ENCODE measurements at regions not wholly inside any gene's neighbourhood (a gene's known extent, or its start where the extent isn't known, plus 50 kb on each side); places are given as distances from the start of the nearest gene placed in this dataset.

DNA sequence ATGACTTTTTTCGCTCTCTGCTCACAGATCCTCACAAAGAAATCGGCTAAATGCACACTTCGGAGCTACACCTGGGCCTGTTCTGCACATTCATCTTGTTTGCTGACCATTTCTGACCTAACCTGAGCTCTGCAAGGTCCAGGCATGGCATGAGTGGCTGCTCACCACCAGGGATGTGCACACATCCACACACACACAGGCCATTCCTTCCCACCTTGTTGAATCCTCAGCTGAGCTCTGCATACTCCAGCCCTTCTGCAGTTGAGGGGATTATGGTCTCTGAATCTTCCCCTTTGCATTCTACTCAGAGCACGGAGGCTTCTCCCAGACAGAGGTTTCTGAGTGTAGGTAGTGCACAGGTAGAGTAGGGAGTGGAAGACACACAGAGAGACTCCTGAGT is 411.9 kb upstream of the B3GAT1 start (continued):
- TF ChIP-seq, protein P1, sequence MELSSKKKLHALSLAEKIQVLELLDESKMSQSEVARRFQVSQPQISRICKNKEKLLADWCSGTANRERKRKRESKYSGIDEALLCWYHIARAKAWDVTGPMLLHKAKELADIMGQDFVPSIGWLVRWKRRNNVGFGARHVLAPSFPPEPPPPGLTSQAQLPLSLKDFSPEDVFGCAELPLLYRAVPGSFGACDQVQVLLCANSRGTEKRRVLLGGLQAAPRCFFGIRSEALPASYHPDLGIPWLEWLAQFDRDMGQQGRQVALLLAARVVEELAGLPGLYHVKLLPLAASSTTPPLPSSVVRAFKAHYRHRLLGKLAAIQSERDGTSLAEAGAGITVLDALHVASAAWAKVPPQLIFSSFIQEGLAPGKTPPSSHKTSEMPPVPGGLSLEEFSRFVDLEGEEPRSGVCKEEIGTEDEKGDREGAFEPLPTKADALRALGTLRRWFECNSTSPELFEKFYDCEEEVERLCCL (CRISPR knock-in tag; IDR thresholded peaks at IDR 0.05; ENCODE audit: borderline replicate concordance): no peak
- TF ChIP-seq MLLT10 (CRISPR knock-in tag; IDR thresholded peaks at IDR 0.05) (no peak), ZNF615 (CRISPR knock-in tag; IDR thresholded peaks at IDR 0.05; ENCODE audit: borderline replicate concordance) (no peak), BRD4 (CRISPR knock-in tag; IDR thresholded peaks at IDR 0.05) (no peak)
- TF ChIP-seq, protein P2, sequence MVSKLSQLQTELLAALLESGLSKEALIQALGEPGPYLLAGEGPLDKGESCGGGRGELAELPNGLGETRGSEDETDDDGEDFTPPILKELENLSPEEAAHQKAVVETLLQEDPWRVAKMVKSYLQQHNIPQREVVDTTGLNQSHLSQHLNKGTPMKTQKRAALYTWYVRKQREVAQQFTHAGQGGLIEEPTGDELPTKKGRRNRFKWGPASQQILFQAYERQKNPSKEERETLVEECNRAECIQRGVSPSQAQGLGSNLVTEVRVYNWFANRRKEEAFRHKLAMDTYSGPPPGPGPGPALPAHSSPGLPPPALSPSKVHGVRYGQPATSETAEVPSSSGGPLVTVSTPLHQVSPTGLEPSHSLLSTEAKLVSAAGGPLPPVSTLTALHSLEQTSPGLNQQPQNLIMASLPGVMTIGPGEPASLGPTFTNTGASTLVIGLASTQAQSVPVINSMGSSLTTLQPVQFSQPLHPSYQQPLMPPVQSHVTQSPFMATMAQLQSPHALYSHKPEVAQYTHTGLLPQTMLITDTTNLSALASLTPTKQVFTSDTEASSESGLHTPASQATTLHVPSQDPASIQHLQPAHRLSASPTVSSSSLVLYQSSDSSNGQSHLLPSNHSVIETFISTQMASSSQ (IDR thresholded peaks at IDR 0.05; ENCODE audit: low read depth): no peak
- TF ChIP-seq, protein P2 (CRISPR knock-in tag; IDR thresholded peaks at IDR 0.05; ENCODE audit: borderline replicate concordance): no peak

DNA sequence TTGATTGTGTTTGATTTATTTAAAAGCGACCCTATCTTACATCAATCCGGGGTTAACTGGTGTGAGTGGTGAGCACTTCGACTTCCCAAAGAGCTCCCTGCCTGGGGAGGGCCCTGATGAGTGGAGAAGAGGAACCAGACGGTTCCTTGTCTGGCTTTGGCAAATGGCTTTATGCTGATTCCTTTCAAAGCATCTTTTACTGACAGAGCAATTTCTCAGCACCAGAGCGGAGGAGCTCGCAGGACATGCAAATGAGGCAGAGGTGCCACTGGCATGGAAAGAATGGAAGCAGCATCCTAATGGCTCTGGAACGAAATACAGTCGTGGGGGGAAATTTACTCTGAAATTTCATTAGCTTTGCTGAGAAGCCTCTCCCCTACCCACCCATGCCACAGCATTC is 410.9 kb upstream of the B3GAT1 start:
- no peaks in the 10 kb centered on the region for H4K20me1 ChIP-seq (ENCODE audit: insufficient read depth, low read length)
- no peak for DNase-seq (ENCODE audit: low spot score)
- no peak for ATAC-seq
- no peaks in the 10 kb centered on the region for H3K36me3 ChIP-seq (replicated peaks in 1 of 2; ENCODE audit: control insufficient read depth in 1 of 2, insufficient read depth in 2 of 2, low read length in 2 of 2)
- no peak for FAIRE-seq
- H3K4me1 ChIP-seq (ENCODE audit: insufficient read depth, low read length): no peaks in the 10 kb centered on the region
- H3K9me3 ChIP-seq (ENCODE audit: low read length): no peaks in the 10 kb centered on the region
- H3K79me2 ChIP-seq (ENCODE audit: insufficient read depth, low read length): no peaks in the 10 kb centered on the region
- H3K9ac ChIP-seq (ENCODE audit: insufficient read depth, low read depth, low read length): no peak overlapping the region
- H3K27ac ChIP-seq (ENCODE audit: extremely low read length, insufficient read depth, low read length): no peak overlapping the region
- H2AFZ ChIP-seq (ENCODE audit: low read length): no peak overlapping the region
- WGBS (ENCODE audit: low lambda C conversion rate): 0% methylated on average over 7 of the region's 8 CpGs
- POLR2A ChIA-PET: no interaction called here
- TF ChIP-seq, protein P3, sequence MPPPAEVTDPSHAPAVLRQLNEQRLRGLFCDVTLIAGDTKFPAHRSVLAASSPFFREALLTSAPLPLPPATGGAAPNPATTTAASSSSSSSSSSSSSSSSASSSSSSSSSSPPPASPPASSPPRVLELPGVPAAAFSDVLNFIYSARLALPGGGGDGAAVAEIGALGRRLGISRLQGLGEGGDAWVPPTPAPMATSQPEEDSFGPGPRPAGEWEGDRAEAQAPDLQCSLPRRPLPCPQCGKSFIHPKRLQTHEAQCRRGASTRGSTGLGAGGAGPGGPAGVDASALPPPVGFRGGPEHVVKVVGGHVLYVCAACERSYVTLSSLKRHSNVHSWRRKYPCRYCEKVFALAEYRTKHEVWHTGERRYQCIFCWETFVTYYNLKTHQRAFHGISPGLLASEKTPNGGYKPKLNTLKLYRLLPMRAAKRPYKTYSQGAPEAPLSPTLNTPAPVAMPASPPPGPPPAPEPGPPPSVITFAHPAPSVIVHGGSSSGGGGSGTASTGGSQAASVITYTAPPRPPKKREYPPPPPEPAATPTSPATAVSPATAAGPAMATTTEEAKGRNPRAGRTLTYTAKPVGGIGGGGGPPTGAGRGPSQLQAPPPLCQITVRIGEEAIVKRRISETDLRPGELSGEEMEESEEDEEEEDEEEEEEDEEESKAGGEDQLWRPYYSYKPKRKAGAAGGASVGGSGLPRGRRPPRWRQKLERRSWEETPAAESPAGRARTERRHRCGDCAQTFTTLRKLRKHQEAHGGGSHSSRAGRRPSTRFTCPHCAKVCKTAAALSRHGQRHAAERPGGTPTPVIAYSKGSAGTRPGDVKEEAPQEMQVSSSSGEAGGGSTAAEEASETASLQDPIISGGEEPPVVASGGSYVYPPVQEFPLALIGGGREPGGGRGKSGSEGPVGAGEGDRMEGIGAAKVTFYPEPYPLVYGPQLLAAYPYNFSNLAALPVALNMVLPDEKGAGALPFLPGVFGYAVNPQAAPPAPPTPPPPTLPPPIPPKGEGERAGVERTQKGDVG (CRISPR knock-in tag; IDR thresholded peaks at IDR 0.05; ENCODE audit: borderline replicate concordance): no peak
- TF ChIP-seq FOXJ3 (CRISPR knock-in tag; IDR thresholded peaks at IDR 0.05; ENCODE audit: borderline replicate concordance): no peak
- H3K27me3 ChIP-seq (ENCODE audit: control insufficient read depth in 1 of 2, insufficient read depth in 2 of 2, low read length in 2 of 2): peaks cover 0 to 2% of the 10 kb centered on the region in 2 experiments; a peak in 2 of 5 replicates
- no peak overlapping the region for H3K4me3 ChIP-seq (replicated peaks in 1 of 3; ENCODE audit: insufficient read depth in 1 of 3, low read depth in 2 of 3, low read length in 3 of 3)
- CTCF ChIA-PET (ENCODE audit: low intra/inter-chr PET ratio, low total read pairs): no interaction called here
- BruUV-seq (replicated peaks): no TSS peak
- in situ Hi-C loops (cut with HindIII; ENCODE audit: extremely low pct_ligation_motif_present, low pct_unique_long_range_greater_than_20kb) (loop anchor here (10.0 kb wide), 1 partner anchor 58 kb away; no protein-coding TSS in a partner anchor), intact Hi-C loops (cut with micrococcal nuclease; ENCODE audit: unreplicated experiment) (no loop called here)
- no peak overlapping the region for H3K4me2 ChIP-seq (ENCODE audit: low read depth, low read length)
